HG02870 (cell line): ENCODE measurements at regions not wholly inside any gene's neighbourhood (a gene's known extent, or its start where the extent isn't known, plus 50 kb on each side); places are given as distances from the start of the nearest gene placed in this dataset.

Experiments used
- ATAC-seq: cut with Tn5 transposase; IDR thresholded peaks from one replicate; pipeline ENCODE4 v1.9.1; 2021; ENCODE audit warnings: mild to moderate bottlenecking, moderate library complexity; ENCODE audit not compliant: unreplicated experiment

DNA sequence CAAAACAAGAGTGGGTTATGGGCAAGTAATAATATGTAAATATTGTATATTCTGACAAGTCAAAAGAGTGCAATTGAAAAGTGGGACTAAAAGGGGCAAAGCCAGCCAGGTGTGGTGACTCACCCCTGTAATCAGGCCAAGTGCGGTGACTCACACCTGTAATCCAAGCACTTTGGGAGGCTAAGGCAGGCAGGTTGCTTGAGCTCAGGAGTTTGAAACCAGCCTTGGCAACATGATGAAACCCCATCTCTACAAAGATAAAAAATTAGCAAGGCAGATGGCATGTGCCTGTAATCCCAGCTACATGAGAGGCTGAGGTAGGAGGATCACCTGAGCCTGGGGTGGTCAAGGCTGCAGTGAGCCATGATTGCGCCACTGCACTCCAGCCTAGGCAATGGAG is 304.0 kb downstream of the HHIPL2 start:
- no peak for ATAC-seq

DNA sequence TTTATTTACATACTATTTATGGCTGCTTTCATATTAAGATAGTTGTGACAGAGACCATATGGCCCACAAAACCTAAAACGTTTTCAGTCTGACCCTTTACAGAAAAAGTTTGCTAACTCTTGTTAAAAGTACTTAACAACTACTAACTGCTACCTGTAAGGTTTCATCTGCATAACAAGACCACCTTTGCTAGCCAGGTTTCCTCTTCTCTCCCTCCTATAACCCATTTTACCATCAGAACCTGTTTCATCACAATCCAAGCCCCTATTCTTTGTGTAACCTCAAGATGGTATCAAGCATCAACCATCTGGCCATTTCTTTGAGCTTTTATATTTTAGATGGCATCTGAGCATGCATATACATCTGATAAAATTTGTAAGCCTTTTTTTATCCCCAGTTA is 305.4 kb downstream of the HHIPL2 start:
- ATAC-seq: no peak

GRCh38 chr1:222241410-222241809 is 306.5 kb downstream of the HHIPL2 start:
- ATAC-seq: no peak

- ATAC-seq: no peak
Measured at GRCh38 chr1:222240536-222241181, 307.2 kb downstream of the HHIPL2 start.

- no peak for ATAC-seq
Measured at GRCh38 chr1:222239130-222239529, 308.8 kb downstream of the HHIPL2 start.

DNA sequence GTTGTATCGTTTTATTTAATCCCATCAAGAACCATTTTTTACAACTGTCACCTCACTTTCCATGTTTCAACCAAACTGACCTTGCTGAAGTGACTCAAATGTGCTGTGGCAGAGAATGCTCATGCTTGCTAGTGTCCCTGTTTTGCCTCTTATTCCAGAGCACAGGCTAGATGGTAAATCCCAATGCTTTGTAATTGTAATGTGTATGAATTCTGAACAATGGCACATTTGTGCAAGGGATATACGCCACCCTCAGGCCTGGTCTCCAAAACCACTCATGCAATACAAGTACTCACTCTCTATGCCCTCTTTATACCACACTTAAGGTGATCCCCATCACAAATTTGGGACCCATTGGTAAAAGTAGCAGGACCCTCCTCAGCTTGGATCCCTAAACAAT is 313.6 kb downstream of the HHIPL2 start:
- no peak for ATAC-seq

GRCh38 chr1:222233444-222234158 is 314.3 kb downstream of the HHIPL2 start:
- ATAC-seq: no peak

DNA sequence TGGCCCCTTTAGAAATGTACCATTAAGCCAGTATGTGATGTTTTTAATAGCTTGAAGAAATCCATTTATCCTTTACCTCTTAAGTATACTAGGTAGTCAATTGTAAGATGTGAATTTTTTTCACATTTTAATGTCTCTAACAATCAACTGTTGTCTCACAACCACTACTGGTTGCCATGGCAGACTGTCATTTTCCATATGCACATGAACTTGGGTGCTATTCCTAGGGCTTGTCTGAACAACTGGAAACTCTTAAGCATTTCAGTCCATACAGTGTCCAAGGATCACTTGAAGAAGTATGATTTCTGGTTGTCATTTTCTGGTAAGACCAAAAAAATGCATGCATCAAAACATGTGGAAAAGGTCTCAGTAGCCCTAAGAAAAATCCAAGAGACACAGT is 315.1 kb downstream of the HHIPL2 start:
- ATAC-seq: no peak

DNA sequence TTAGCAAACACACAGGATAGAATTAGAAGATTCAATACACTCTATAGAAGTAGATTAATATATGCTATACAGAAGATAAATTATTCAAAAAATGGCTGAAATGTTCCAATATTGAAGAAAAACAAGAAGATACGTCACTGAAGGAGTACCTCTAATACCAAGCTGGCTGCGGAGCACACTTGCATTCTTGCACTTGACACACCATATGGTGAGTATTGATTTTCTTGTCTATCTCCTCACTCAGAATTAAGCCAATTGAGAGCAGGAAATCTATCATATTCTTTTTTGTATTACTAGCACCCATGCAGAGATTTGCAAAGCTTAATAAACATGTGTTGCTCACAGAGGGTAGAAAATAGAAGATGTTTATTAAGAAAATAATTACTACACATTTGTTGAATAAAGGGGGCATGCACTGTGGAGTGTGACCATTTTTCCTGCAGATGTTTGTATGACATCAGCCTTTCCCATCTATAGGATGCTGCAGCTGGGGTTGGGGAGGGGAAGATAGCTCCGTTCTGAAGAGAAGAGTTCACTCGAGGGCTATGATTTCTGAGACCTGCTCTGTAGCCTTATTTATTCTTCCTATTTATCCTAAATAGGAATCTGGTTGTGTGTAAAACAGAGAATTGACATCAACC is 318.1 kb downstream of the HHIPL2 start:
- ATAC-seq: no peak

DNA sequence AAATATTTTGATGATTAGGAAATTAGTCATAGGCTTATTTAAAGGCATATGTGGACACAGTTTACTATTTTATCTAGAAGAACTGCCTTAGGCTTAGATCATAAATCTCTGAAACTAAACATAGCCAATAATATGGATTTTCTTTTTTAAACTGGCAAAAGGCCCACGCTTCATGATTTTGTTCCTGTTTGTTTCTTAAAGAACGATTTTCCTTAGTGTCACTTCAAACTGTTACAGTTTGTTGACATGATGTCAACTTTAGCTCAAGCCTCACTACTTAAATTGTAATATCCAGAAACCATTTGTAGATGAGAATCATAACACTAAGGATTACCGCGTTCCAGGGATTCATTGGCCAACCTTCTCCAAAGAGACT is 322.6 kb downstream of the HHIPL2 start:
- ATAC-seq: no peak

DNA sequence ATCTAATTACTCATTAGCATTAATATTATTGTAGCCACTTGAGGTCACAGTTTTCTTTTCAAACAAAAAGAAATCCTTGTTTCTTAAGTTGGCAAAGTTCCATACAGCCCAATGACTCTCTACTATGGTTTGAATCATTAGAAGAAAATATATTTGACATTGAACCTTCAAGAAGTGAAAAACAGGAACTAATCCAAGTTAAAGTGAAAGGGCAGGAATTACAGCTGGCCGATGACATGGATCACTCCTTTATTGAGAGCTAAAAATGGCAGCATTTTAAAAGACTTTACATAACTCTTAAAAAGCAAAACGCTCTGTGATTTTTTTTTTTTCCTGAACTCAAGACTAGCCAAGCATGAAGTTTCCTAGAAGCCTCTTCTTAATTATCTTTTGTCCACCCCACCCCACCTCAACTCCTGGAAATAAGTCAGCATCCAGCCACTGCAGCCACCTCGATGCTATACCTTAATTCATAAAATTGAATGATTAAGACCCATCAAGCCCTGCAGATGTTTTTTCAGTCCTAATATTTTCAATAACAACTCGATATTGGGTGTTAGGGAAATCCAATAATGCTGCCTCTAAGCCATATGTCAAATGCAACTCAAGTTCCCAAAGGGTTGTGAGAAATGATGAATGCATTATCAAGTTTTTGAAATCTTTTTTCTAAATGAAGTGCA is 323.1 kb downstream of the HHIPL2 start:
- ATAC-seq: no peak

- no peak for ATAC-seq
Measured at GRCh38 chr1:222224156-222224555, 323.7 kb downstream of the HHIPL2 start.

DNA sequence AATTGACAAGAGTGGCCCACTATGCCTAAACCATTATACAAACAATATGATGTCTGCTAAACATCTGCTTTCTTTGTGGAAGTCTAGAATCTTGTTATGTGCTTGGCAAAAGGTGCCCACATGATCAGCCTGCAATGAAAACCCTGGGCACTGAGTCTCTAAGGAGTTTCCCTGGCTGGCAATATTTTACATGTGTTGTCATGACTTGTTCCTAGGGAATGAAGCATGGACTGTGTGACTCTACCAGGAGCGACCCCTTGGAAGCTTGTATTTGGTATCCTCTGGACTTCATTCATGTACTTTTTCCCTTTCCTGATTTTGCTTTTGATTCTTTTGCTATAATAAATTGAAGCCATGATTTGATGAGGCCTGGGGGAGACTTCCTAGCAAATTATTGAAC is 324.9 kb downstream of the HHIPL2 start:
- ATAC-seq: no peak

GRCh38 chr1:222216255-222216754 is 331.6 kb downstream of the HHIPL2 start:
- no peak for ATAC-seq

GRCh38 chr1:222210776-222211175 is 337.1 kb downstream of the HHIPL2 start:
- no peak for ATAC-seq

DNA sequence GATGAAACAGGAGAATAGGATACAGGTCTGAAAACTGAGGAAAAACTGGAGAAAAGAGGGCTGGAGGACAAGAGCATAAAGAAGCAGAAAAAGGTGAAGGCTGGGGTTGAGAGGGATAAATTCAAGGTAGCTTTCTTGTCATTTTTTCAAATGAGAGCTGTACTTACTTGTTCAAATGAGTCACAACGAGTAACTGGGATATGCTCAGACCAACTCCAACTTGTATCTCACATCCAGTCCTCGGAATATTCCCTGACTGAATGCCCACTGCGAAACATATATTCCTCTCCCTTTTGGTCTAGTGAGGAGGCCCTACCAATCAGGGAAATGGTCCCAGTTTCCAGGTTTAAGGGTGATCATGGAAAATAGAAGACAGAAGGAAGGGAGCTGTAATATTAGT is 343.4 kb downstream of the HHIPL2 start:
- ATAC-seq: no peak

- ATAC-seq: no peak
Measured at GRCh38 chr1:222202831-222203230, 345.1 kb downstream of the HHIPL2 start.

DNA sequence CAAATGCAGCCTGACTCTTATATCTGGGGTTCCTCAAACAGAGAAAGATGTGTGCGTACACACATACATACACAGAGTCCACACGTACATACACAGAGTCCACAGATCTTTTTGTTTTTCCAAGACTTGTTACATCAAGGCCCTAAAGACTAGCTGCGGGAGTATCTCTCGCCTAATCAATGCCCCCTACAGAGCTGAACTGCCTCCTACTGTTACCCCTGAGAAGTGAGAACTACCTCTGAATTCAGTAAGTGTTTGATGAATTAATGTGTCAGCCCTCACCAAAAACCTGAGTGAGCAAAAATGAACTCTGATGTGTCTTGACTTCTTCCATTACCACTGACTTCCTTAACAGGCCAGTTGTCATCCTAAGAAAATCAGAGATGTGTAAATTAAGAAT is 351.2 kb downstream of the HHIPL2 start:
- no peak for ATAC-seq

DNA sequence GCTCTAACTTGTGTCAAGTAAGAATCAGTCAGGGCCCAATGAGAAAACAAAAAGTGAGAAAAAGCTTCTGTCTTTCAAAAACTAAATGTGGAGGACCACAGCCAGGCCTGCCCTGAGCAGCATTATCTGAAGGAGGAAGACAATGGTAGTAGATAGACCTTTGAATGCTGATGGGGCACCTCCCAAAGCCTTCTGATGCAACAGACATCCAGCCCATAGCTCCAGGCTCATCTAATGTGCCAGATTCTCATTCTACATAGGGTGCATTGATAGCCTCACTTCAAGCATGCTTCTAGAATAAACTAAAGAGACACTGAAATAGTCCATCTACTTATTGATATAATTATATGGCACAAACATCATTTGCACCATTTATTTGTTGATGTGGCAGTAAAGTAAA is 351.6 kb downstream of the HHIPL2 start:
- no peak for ATAC-seq

GRCh38 chr1:222195857-222196256 is 352.0 kb downstream of the HHIPL2 start:
- ATAC-seq: no peak

DNA sequence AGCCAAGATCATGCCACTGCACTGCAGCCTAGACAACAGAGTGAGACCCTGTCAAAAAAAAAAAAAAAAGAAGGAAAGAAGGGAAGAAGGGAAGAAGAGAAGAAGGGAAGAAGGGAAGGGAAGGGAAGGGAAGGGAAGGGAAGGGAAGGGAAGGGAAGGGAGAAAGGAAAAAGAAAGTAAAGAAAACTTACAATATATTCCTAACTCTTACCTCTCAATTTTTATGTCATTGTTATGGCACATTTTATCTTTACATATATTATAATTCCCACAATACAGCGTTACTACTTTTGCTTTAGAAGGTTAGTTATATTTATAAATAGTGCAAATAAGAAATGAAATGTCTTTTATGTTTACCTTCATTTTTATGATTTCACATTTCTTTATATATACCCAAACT is 358.7 kb downstream of the HHIPL2 start:
- no peak for ATAC-seq
